Chondrocyte (in vitro differentiated cells): ENCODE measurements at regions not wholly inside any gene's neighbourhood (a gene's known extent, or its start where the extent isn't known, plus 50 kb on each side); places are given as distances from the start of the nearest gene placed in this dataset.

Source experiments
- DNase-seq: peaks from one replicate; pipeline ENCODE4 v3.0.0; 2021; ENCODE audit warnings: mixed read lengths, low spot score
- H3K27ac Mint-ChIP-seq: one replicate; pipeline ENCODE4 v1.8.0; 2021; ENCODE audit warnings: mild to moderate bottlenecking, moderate library complexity, mixed read lengths; ENCODE audit not compliant: unreplicated experiment
- H3K27me3 Mint-ChIP-seq: 2 replicates; pipeline ENCODE4 v1.8.0; 2021; ENCODE audit warnings: low read depth, mixed read lengths
- H3K36me3 Mint-ChIP-seq: 2 replicates; pipeline ENCODE4 v1.8.0; 2021; ENCODE audit warnings: low read depth, mixed read lengths
- H3K4me1 Mint-ChIP-seq: 2 replicates; pipeline ENCODE4 v1.8.0; 2021; ENCODE audit warnings: low read depth, mild to moderate bottlenecking, mixed read lengths
- H3K4me3 Mint-ChIP-seq: one replicate; pipeline ENCODE4 v1.8.0; 2021; ENCODE audit warnings: mild to moderate bottlenecking, moderate library complexity, mixed read lengths; ENCODE audit not compliant: unreplicated experiment
- H3K9me3 Mint-ChIP-seq: 2 replicates; pipeline ENCODE4 v1.8.0; 2021; ENCODE audit warnings: low read depth, mixed read lengths
- TF ChIP-seq, protein P1 (sequence below): fragments of 200-600 bp; sonication (generic); IDR thresholded peaks from 2 replicates; pipeline ENCODE4 v1.5.0; 2021; ENCODE audit warnings: antibody characterized with exemption, mild to moderate bottlenecking, moderate library complexity

- H3K9me3 Mint-ChIP-seq, result peaks cover 30% of the 10 kb centered on the region
These were observed 222.4 kb downstream of the HHIP start for GRCh38 chr4:144868309-144868708.

GRCh38 chr4:144872508-144873225, 225.3 kb downstream of the ANAPC10 start:
- Mint-ChIP-seq H3K9me3 (peaks cover 6% of the 10 kb centered on the region), H3K4me3 (no peak overlapping the region), H3K27me3 (no peaks in the 10 kb centered on the region), H3K4me1 (peaks cover 13% of the 10 kb centered on the region), H3K27ac (no peak overlapping the region), H3K36me3 (no peaks in the 10 kb centered on the region)
- no peak for DNase-seq
- TF ChIP-seq, protein P1, sequence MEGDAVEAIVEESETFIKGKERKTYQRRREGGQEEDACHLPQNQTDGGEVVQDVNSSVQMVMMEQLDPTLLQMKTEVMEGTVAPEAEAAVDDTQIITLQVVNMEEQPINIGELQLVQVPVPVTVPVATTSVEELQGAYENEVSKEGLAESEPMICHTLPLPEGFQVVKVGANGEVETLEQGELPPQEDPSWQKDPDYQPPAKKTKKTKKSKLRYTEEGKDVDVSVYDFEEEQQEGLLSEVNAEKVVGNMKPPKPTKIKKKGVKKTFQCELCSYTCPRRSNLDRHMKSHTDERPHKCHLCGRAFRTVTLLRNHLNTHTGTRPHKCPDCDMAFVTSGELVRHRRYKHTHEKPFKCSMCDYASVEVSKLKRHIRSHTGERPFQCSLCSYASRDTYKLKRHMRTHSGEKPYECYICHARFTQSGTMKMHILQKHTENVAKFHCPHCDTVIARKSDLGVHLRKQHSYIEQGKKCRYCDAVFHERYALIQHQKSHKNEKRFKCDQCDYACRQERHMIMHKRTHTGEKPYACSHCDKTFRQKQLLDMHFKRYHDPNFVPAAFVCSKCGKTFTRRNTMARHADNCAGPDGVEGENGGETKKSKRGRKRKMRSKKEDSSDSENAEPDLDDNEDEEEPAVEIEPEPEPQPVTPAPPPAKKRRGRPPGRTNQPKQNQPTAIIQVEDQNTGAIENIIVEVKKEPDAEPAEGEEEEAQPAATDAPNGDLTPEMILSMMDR, result no peak

More at GRCh38 chr4:144868309-144868708, 222.4 kb downstream of the HHIP start:
- Mint-ChIP-seq H3K4me3 (no peak overlapping the region), H3K27me3 (no peaks in the 10 kb centered on the region), H3K27ac (no peak overlapping the region), H3K4me1 (peaks cover 13% of the 10 kb centered on the region), H3K36me3 (peaks cover 7% of the 10 kb centered on the region)
- TF ChIP-seq, protein P1, result no peak
- no peak for DNase-seq

- Mint-ChIP-seq H3K27ac (no peak overlapping the region), H3K4me1 (peaks cover 13% of the 10 kb centered on the region), H3K4me3 (no peak overlapping the region), H3K27me3 (no peaks in the 10 kb centered on the region), H3K36me3 (no peaks in the 10 kb centered on the region), H3K9me3 (peaks cover 5% of the 10 kb centered on the region)
- no peak for DNase-seq
- TF ChIP-seq, protein P1, result no peak
These were observed 224.6 kb downstream of the ANAPC10 start for GRCh38 chr4:144873226-144873990.

DNA sequence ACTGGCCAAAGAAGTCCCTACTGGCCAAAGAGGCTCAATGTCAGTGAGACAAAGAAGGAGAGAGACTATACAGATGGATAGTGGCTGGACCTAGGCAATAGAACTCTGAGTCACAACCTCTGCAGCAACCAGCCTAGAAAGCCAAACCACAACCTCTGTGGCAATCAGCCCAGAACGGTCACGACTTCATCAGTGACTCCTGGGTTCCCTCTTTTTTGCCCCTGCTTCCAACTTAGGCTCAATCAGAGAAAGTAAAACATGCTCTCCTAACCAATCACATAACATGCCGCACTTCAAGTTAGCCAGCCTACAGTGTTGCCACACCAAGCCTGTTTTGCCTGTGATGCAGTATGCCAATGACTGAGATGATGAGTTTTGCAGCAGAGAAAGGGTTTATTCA, 203.4 kb downstream of the ANAPC10 start:
- TF ChIP-seq, protein P1, result no peak
- H3K4me1 Mint-ChIP-seq, result no peaks in the 10 kb centered on the region
- H3K36me3 Mint-ChIP-seq, result peaks cover 2% of the 10 kb centered on the region
- DNase-seq, result no peak
- no peaks in the 10 kb centered on the region for H3K27me3 Mint-ChIP-seq
- no peak overlapping the region for H3K4me3 Mint-ChIP-seq
- peaks cover 10% of the 10 kb centered on the region for H3K9me3 Mint-ChIP-seq
- H3K27ac Mint-ChIP-seq, result no peak overlapping the region

GRCh38 chr4:144899393-144899792, 198.6 kb downstream of the ANAPC10 start:
- Mint-ChIP-seq H3K4me1 (peaks cover 24% of the 10 kb centered on the region), H3K27ac (no peak overlapping the region), H3K4me3 (no peak overlapping the region), H3K36me3 (peaks cover 2% of the 10 kb centered on the region), H3K27me3 (no peaks in the 10 kb centered on the region), H3K9me3 (peaks cover 10% of the 10 kb centered on the region)
- no peak for DNase-seq
- TF ChIP-seq, protein P1, result no peak
